D721Med (cell line): ENCODE measurements at regions not wholly inside any gene's neighbourhood (a gene's known extent, or its start where the extent isn't known, plus 50 kb on each side); places are given as distances from the start of the nearest gene placed in this dataset.

Experiments
- DNase-seq: peaks from one replicate; pipeline ENCODE4 v3.0.0; 2011; ENCODE audit warnings: low spot score; ENCODE audit not compliant: insufficient read length
- FAIRE-seq: peaks from 2 replicates; lab custom pipeline; 2011; peaks lifted over from hg19 to GRCh38; lab: Jason Lieb, UNC
- CTCF ChIP-seq: IDR thresholded peaks from 2 replicates; pipeline ENCODE4 v1.5.1; 2012; ENCODE audit warnings: mild to moderate bottlenecking, control low read depth; ENCODE audit not compliant: insufficient read depth; ENCODE audit errors: missing control alignments

- DNase-seq (no peak), FAIRE-seq (no peak)
- no peak for TF ChIP-seq CTCF
Measured at GRCh38 chr3:13238687-13239466, 165.6 kb upstream of the IQSEC1 start.

- TF ChIP-seq CTCF = no peak
- DNase-seq (no peak), FAIRE-seq (no peak)
Measured at GRCh38 chr3:13237776-13238490, 164.7 kb upstream of the IQSEC1 start.

- TF ChIP-seq CTCF = no peak
- DNase-seq (no peak), FAIRE-seq (no peak)
Measured at GRCh38 chr3:13236557-13237173, 163.4 kb upstream of the IQSEC1 start.

- TF ChIP-seq CTCF = no peak
- no peak for DNase-seq
- FAIRE-seq = no peak
Measured at GRCh38 chr3:13235897-13236296, 162.7 kb upstream of the IQSEC1 start.

- no peak for DNase-seq
- no peak for FAIRE-seq
- TF ChIP-seq CTCF = no peak
Measured at GRCh38 chr3:13235079-13235478, 161.8 kb upstream of the IQSEC1 start.

- TF ChIP-seq CTCF = no peak
- FAIRE-seq (no peak), DNase-seq (no peak)
Measured at GRCh38 chr3:13234666-13235065, 161.4 kb upstream of the IQSEC1 start.
